HG02852 (cell line): ENCODE measurements at regions not wholly inside any gene's neighbourhood (a gene's known extent, or its start where the extent isn't known, plus 50 kb on each side); places are given as distances from the start of the nearest gene placed in this dataset.
"Not testable (repeated sequence)": the region's sequence is repeated elsewhere in the genome, so short reads cannot be mapped to it uniquely, and the experiment has no call there.

Experiments
- ATAC-seq: cut with Tn5 transposase; IDR thresholded peaks from one replicate; pipeline ENCODE4 v1.9.1; 2021; ENCODE audit warnings: mild to moderate bottlenecking, moderate library complexity; ENCODE audit not compliant: unreplicated experiment

DNA sequence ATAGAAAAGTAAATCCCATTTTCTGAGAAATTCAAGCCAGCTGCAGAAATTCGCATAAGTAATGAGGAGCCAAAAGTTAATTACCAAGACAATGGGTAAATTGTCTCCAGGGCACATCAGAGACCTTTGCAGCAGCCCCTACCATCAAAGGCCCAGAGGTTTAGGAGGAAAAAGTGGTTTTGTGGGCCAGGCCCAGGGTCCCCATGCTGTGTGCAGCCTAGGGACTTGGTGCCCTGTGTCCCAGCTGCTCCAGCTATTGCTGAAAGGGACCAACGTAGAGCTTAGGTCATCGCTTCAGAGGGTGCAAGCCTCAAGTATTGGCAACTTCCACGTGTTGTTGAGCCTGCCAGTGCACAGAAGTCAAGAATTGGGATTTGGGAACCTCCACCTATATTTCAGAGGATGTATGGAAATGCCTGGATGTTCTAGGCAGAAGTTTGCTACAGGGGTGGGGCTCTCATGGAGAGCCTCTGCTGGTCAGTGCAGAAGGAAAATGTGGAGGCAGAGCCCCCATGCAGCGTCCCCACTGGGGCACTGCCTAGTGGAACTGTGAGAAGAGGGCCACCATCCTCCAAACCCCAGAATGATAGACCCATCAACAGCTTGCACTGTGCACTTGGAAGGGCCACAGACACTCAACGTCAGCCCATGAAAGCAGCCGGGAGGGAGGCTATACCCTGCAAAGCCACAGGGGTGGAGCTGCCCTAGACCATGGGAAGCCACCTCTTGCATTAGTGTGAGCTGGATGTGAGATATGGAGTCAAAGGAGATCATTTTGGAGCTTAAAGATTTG lies 731.3 kb upstream of the GRAMD2B start:
- not testable (repeated sequence) for ATAC-seq

DNA sequence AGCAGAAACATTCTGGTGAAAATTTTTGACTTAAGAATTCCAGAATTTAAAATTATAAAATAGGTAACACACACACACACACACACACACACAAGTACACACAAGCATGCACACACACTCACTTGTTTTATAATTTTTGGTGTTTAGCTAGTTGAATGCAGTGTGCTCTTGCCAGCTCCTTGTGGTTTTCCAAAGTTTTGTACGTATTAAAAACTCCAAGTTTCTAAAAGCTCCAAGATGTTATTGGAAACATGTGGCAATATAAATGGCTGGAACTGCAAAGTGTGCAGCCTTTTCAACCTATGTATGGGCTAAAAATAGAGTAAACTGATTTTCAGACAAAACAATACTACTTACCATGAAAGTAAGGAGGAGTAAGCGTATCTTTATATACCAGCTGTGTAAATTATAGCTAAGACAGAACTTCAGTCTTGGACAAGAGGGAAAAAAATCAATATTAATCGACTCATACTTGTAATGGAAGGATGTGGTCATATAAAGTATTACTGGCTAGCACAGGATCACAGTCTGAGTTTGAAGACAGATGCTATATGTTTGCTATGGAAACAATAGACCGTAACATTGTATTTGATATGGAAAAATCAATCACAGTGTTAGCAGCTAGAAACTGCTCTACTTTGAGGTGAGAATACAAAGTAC lies 727.1 kb upstream of the GRAMD2B start:
- no peak for ATAC-seq

DNA sequence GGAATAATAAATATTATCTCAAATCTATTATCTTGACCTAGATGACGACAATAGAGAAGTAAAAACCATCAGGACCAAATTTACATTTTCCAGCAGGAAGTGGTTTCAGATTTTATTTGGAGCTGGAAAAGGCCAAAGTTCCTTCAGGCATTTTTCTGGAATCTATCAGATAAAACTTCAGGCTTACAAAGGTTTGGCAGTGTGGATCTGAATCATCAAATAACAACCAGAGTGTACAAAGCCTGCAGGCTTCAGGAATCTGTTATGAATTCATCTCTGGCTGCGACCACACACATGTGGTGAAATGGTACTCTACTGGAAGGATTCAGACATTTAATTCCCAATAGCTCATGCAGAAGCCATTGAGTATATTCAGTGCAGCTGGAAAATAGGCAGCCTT lies 726.4 kb upstream of the GRAMD2B start:
- no peak for ATAC-seq

DNA sequence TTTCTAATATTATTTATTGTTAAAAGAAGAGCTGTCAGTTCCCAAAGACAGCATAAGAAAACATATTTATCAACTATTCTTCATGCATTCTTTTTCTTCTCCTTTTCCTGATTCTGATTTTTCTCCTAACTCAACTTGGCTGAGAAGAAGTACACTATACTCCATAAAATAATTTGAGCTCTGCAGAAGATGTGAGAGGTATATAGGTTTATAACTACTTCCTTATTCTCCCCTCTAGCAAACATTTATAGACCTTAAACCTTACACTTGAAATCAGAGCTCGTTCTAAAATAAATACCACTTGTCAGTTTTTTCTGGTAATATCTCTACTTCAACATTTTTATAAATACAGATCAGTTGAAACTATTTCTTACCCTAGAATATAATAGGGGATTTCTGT lies 724.8 kb upstream of the GRAMD2B start:
- ATAC-seq: no peak

DNA sequence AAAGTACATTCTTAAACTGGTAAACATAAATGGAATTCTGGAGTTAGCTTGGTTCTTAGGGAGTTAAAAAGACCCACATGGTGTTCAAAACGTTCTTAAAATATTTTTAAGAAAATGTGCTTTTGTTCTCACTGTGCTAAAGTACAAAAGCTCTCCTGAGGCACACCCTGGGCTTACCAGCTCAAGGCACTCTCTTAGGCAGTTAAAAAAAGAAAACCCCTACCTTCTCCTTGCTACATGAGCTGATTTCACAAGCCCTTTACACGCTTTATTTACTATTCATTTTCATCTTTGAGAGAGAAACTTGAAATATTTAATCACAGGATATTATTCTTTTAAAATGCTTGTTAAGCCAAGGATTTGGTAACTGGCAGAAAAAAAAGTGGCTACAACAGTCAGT lies 723.3 kb upstream of the GRAMD2B start:
- ATAC-seq: no peak

DNA sequence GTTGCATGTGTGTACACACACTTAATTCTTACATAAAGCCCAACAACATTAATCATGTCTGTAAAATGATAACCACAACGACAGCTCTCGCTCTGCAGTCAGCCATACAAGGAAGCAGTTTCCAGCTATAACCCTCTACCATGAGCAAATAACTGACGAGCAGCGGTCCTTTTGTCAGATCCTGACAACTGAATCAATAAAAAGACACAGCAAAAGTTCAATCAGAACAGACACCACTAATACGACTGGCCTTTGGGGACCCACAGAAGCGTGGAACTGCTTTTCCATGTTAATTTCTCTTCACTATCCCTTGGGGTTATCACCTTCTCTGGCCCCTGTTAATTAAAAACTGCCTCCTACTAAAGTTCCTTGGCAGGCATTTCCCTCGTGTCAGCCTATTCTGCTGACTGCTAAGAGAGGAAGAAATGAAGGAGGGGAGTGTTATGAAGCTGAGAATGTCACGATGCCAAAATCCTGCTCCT lies 722.8 kb upstream of the GRAMD2B start:
- no peak for ATAC-seq

DNA sequence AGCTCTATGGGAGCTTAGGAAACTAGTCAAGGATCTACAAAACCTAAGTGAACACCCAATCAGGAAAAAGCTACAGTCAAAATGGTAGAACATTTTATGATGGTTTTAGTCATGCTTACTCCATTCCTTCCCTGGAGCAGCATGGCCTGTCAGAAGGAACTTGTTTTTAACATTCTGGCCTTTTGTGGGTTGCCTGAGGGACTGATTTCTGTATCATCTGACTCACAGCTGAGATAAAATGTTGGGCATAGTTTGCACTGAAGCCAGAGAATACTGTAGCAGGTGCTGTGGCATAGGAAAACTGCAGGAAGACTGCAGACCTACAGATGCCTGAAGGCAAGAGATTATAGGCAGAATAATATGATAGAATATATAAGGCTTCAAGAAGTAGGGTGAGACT lies 719.6 kb upstream of the GRAMD2B start:
- ATAC-seq: no peak

DNA sequence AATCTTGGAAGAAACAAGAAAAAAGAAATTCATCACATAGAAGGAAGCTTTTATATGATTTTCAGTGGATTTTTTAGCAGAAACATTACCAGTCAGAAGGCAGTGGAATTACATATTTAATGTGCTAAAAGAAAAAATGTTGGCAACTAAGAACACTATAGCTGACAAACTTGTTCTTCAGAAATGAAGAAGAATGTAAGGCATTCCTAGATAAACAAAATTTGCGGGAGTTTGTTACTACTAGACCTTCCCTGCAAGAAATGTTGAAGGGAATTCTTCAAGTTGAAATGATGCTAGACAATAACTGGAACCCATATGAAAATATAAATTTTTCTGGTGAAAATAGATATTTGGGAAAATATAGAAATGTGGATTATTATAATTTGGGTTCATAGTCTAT lies 718.3 kb upstream of the GRAMD2B start:
- no peak for ATAC-seq

DNA sequence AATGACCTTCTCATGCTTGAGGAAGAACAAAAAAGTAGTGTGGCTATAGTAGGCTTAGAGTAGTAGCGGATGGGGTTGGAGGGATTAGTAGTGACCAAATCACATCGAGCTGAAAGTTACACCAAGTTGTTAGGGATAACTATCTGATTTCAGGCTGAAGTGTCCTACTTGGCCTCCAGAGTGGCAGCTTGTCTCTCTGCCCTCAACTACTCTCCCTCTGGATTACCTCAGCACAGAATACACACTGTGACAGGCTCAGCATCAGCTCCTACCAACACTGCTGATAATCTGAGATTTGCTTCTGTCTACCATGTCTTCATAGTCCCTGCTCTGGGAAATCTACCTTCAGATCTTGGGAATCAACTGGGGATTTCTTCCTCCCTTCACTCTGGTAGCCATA lies 714.6 kb upstream of the GRAMD2B start:
- ATAC-seq: no peak

DNA sequence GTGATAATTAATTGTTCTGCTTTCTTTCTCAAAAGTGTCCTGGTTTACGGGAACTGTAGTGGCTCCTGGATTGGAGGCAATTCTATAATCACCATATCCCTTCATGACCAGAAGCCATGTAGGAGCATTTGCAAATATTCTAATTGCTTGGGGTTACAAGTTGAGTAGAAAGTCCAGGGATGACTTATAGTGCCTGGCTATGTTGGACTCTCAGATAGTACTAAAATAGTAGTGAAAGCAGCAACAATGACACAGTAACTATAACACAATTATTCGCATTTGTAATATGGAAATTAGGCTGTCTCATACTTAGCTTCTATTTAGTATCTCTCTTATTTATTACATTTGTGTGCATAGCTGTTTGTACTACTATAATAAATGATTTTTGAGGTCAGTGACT lies 712.5 kb upstream of the GRAMD2B start:
- no peak for ATAC-seq

DNA sequence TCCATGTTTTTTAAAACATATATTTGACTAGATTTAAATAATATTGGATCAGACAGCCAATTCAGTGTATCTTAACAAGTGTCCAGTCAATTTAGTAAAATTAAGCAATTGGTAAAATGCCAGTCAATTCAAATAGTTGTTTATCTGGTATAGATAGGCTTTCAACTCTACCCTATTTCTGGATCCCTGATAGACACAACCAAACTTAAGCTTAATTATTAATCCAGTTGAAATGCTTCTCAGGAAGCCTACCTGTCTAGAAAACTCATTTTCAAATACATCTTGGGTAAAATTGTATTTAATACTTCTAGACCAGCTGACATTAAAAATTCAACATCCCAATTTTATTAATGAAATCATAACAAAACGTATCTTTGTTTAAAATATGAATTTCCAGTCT lies 710.8 kb upstream of the GRAMD2B start:
- ATAC-seq: no peak

DNA sequence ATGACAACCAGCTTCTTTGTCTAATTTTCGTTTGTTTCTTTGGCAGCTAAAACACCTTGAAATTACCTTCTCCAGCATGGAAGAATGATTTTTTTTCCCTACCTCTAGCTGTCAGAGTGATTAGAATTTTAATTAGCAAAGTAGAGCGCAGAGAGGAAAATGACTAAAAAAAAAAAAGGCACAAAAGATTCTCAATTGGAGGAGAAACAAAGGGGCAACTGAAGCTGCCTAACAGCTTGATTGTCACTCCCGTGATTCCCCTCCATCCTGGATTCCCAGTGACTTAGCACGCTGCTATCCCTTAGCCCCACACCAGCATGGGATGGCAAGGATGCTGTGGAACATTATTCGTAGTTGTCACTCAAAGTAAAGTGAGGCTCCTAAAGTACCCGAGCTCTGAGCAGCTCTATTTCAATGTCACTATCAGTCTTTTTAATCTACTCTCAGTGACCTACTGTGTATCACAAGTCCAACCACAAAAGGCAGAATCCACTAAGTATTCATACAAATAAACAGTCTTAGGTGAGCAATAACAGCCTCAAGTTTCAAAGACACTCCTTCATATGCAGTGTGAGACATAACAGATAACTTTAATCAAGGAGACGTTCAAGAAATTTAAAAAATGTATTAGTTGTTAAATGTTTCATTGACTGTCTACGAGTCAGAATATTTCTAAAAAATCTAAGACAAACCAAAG lies 710.0 kb upstream of the GRAMD2B start:
- ATAC-seq: no peak

DNA sequence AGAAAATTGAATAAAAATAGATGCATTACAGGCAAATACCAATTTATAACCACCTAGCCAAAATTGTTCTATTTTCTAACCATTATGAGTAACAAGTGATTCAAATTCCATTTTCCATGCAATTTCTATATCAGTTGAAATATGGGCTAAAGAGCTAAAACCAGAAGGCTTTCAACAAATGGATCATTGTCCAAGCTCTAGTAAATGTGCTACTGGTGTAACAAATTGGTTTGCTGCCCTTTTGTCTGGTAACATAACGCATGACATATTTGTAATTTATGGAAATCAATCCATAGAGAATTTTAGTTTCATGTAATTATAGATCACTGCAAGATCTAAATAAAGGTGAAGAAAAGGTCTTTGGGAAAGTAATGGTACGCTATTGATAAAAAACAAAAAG lies 708.0 kb upstream of the GRAMD2B start:
- no peak for ATAC-seq

DNA sequence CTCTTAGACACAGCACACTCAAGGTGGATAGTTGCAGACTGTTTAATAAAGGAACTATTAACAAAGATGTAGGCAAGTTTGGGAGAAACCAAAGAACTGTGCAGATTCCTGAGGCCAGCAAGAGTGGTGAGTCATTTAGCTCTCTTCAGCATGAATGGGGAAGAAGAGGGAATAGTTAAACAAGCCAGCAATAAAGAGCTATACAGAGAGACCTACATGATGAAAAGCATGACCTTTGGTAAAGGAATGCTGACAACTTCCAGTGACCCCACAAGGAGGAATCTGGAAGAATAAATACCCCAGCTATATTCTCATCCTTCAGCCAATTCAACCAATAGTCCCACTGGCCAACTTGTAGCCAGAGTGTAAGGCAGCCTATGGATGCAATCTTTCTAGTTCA lies 706.0 kb upstream of the GRAMD2B start:
- no peak for ATAC-seq

DNA sequence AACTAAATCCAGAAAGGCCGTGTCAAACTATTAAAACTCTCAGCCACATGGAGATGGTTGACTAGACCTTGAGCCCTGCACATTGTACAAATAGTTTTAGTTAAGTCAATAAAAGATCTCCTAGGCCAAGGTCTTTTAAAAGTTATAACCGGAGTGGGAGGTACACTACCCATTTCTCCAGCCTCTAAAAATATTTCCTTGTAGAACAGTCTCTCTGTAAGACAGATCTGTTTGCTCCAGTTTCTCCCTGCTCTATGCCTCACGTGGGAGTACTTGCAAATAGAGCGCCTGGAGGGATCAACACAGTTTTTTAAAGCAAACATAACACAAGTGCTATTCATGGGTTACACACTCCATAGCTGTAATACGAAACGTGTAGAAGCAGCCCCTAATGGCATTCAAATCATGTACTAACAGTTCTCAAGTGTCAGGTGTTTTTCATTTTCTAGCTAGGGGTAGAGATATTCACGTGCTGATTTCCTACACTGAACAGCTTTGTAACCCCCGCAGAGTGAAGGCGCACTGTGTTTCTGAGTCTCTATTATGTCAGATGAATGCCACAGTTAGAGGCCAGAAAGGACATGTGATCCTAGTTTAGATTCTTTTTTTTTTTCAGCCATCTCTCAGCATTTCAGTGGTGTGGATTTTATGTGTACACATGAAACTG lies 703.4 kb upstream of the GRAMD2B start:
- ATAC-seq: no peak

DNA sequence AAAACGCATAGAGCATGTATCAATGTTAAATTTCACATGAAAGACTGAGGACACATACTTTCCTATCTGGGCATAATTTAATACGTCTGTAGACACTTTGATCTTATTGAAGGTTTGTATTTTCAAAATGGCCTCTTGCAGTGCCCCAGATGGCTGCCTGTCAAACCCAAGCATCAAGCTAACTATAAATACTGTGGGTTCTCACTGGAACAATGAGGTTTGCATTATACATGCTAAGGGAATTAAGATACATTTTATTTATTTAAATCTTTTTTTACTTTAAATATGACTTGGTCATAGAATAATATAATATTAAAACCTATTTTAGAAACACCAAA lies 702.9 kb upstream of the GRAMD2B start:
- no peak for ATAC-seq

DNA sequence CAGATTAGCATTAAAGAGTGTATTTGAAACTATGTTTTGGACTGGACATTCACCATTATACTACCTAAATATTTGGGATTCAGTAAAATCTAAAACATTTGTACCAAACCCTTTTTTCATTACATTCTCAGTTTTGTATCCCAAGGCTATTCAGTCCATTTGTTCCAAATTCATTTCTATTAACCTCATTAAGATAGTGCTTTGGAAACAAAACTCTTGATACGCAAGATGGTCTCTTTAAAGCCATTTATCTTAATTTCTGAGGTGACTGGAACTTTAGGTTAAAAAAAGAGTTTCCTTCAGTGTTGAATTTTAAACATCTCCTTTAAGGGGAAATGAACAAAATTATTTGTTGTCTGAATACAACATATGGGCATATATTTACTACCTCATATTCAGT lies 702.5 kb upstream of the GRAMD2B start:
- ATAC-seq: no peak

DNA sequence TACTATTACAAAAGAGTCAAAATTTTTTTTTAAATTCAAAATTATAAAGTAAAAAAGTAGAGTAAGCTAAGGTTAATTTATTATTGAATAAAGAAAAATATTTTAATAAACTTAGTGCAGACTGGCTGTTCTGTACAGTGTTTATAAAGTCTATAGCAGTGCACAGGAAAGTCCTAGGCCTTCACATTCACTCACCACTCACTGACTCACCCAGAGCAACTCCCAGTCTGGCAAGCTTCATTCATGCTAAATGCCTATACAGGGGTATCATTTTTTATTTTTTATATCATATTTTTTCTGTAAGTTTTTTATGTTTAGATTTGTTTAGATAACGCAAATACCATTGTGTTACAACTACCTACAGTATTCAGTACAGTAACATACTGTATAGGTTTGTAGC lies 700.7 kb upstream of the GRAMD2B start:
- no peak for ATAC-seq

DNA sequence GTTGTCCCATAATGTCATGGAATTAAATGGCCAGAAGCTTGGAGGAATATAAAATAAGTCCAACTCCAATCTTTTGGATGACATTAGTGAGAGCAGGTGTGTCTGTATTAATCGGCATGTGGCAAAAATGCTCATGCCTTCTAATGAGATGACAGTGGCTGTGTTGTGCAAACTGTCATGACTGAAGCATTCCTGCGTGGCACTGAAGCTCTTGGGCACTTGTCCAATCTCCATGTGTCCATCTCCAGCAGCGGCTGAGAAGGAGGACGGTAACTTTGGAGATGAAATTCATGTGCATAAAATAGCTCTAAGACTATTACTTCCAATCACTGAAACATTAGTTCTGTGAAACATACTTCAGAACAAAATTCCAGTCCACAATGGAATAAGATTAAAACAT lies 697.5 kb upstream of the GRAMD2B start:
- no peak for ATAC-seq

DNA sequence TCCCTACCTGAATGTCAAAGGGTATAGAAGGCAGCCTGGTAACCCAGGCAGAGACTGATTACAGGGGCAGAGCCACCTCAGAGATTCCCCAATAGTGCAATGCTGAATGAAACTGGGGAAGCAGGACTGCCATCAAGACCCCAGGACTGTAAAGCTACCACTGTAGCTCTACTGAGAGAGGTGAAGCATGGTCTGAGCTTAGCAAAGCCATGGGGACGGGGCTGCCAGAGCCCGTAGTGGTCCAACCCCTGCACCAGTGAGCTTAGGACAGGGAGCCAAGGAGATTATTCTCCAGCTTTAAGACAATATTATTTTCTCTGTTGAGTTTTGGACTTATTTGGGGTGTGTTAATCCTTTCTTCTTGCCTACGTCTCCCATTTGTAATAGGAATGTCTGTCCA lies 679.3 kb upstream of the GRAMD2B start:
- no peak for ATAC-seq

DNA sequence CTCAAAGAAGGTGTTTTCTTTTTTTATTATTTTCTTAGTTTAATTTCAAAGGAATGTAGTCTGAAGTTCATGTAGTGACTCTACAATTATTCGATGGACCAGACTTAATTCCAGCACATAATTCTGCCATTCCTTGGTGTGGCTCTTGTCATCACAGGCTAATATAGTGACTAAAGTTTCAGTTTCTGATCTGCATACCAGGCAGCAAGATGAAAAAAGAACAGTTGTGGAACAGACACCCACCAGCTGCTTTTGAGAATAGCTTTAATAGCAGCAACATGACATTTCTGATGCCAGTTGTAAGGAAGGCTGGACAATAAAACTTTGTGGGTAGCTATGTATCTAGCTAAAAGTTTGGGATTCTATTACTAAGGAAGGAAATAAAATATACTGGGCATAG lies 676.3 kb upstream of the GRAMD2B start:
- no peak for ATAC-seq
